ENCODE measurements at regions not wholly inside any gene's neighbourhood (a gene's known extent, or its start where the extent isn't known, plus 50 kb on each side); places are given as distances from the start of the nearest gene placed in this dataset.
"Not testable (repeated sequence)": the region's sequence is repeated elsewhere in the genome, so short reads cannot be mapped to it uniquely, and the experiment has no call there.

- DNase-seq: no peak
- H3K4me1 ChIP-seq: no peaks in the 10 kb centered on the region
- 54 to 89% (median 67%) methylated on average over 4 of the region's 4 CpGs for WGBS, 5 donors
- no peak overlapping the region for H3K27ac ChIP-seq
- no peak overlapping the region for H3K4me3 ChIP-seq
- H3K36me3 ChIP-seq: no peaks in the 10 kb centered on the region
- TF ChIP-seq CTCF (IDR thresholded peaks at IDR 0.05) (no peak), EP300 (IDR thresholded peaks at IDR 0.05) (no peak), POLR2AphosphoS5 (IDR thresholded peaks at IDR 0.05) (no peak), POLR2A (IDR thresholded peaks at IDR 0.05) (no peak)
- no peaks in the 10 kb centered on the region for H3K27me3 ChIP-seq
- H3K9me3 ChIP-seq: no peaks in the 10 kb centered on the region
- intact Hi-C loops (cut with DNase I; ENCODE audit: low total_unique reads): no loop called here
Measured at GRCh38 chr19:20279516-20279915, 112.5 kb downstream of the ZNF486 start.

GRCh38 chr19:20278342-20278741 lies 111.3 kb downstream of the ZNF486 start:
- Histone ChIP-seq H3K4me3 (no peak overlapping the region), H3K4me1 (no peaks in the 10 kb centered on the region), H3K36me3 (no peaks in the 10 kb centered on the region), H3K27ac (no peak overlapping the region), H3K9me3 (no peaks in the 10 kb centered on the region), H3K27me3 (no peaks in the 10 kb centered on the region)
- TF ChIP-seq CTCF (IDR thresholded peaks at IDR 0.05): peak in 4 of 7 experiments; percentile 35 to 67 (median 55)
- no peak for TF ChIP-seq POLR2A (IDR thresholded peaks at IDR 0.05)
- intact Hi-C loops (cut with DNase I; ENCODE audit: low total_unique reads): no loop called here
- DNase-seq: peak in 1 of 2 donors; percentile 43
- WGBS, 5 donors: 0 to 95% (median 94%) methylated on average over 7 of the region's 7 CpGs

- intact Hi-C loops (cut with DNase I; ENCODE audit: low total_unique reads); H3K4me3 ChIP-seq; DNase-seq; H3K9me3 ChIP-seq; H3K27me3 ChIP-seq; H3K36me3 ChIP-seq; H3K27ac ChIP-seq; H3K4me1 ChIP-seq: not testable (repeated sequence)
- 50 to 65% (median 61%) methylated on average over 1 of the region's 1 CpG for WGBS, 5 donors
Measured at GRCh38 chr19:20276732-20277082, 109.7 kb downstream of the ZNF486 start.

- Histone ChIP-seq H3K9me3 (no peaks in the 10 kb centered on the region), H3K36me3 (no peaks in the 10 kb centered on the region), H3K4me3 (no peak overlapping the region), H3K4me1 (no peaks in the 10 kb centered on the region), H3K27ac (no peak overlapping the region), H3K27me3 (no peaks in the 10 kb centered on the region)
- no peak for TF ChIP-seq EP300 (IDR thresholded peaks at IDR 0.05)
- TF ChIP-seq CTCF (IDR thresholded peaks at IDR 0.05): no peak
- TF ChIP-seq POLR2A (IDR thresholded peaks at IDR 0.05): no peak
- TF ChIP-seq POLR2AphosphoS5 (IDR thresholded peaks at IDR 0.05): no peak
- WGBS, 5 donors: 72 to 89% (median 86%) methylated on average over 8 to 9 of the region's 9 CpGs
- DNase-seq: no peak
- intact Hi-C loops (cut with DNase I; ENCODE audit: low total_unique reads): no loop called here
Measured at GRCh38 chr19:20276011-20276731, 109.2 kb downstream of the ZNF486 start.

GRCh38 chr19:20273951-20274570 lies 107.0 kb downstream of the ZNF486 start:
- no peaks in the 10 kb centered on the region for H3K9me3 ChIP-seq
- no peaks in the 10 kb centered on the region for H3K4me1 ChIP-seq
- H3K27ac ChIP-seq: no peak overlapping the region
- DNase-seq: no peak
- H3K27me3 ChIP-seq: no peaks in the 10 kb centered on the region
- H3K4me3 ChIP-seq: no peak overlapping the region
- no peaks in the 10 kb centered on the region for H3K36me3 ChIP-seq
- TF ChIP-seq POLR2A (IDR thresholded peaks at IDR 0.05) (no peak), EP300 (IDR thresholded peaks at IDR 0.05) (no peak), POLR2AphosphoS5 (IDR thresholded peaks at IDR 0.05) (no peak), CTCF (IDR thresholded peaks at IDR 0.05) (no peak)
- intact Hi-C loops (cut with DNase I; ENCODE audit: low total_unique reads): no loop called here
- 59 to 84% (median 76%) methylated on average over 4 of the region's 4 CpGs for WGBS, 5 donors
